Tibial nerve (tissue), 4 donors: ENCODE measurements at regions not wholly inside any gene's neighbourhood (a gene's known extent, or its start where the extent isn't known, plus 50 kb on each side); places are given as distances from the start of the nearest gene placed in this dataset.

ENCODE experiments used
- DNase-seq, 2 donors: peaks; one replicate each; pipeline ENCODE4 v3.0.0-alpha.2; 2019; ENCODE audit warnings: low spot score in 2 of 2
- H3K27ac ChIP-seq, 4 donors: fragments of 200-600 bp; sonication (generic) in 3 of 4; one replicate each; pipeline ENCODE4 v1.5.1; 2017 to 2019; ENCODE audit warnings: mild to moderate bottlenecking in 1 of 4
- H3K27me3 ChIP-seq, 2 donors: fragments of 200-600 bp; sonication (generic) in 1 of 2; one replicate each; pipeline versions ENCODE4 v1.5.1 to v1.6.0; 2017 to 2019
- H3K36me3 ChIP-seq, 3 donors: fragments of 200-600 bp; sonication (generic); one replicate each; pipeline ENCODE4 v1.5.1; 2018 to 2019
- H3K4me1 ChIP-seq, 4 donors: fragments of 200-600 bp; sonication (generic) in 3 of 4; one replicate each; pipeline ENCODE4 v1.5.1; 2017 to 2019
- H3K4me3 ChIP-seq, 4 donors: fragments of 200-600 bp; sonication (generic) in 3 of 4; one replicate each; pipeline ENCODE4 v1.5.1; 2017 to 2019; ENCODE audit warnings: mild to moderate bottlenecking in 1 of 4, moderate library complexity in 1 of 4
- H3K9me3 ChIP-seq, 4 donors: fragments of 200-600 bp; sonication (generic) in 3 of 4; one replicate each; pipeline ENCODE4 v1.5.1; 2017 to 2019
- CTCF ChIP-seq, 5 experiments: fragments of 200-600 bp in 3 of 5; fragments of 450-650 bp in 2 of 5; sonication (generic) in 3 of 5; IDR thresholded peaks; one replicate each; pipeline ENCODE4 v1.5.1; 2016 to 2019; ENCODE audit warnings: antibody characterized with exemption in 5 of 5, mild to moderate bottlenecking in 3 of 5, moderate library complexity in 2 of 5
- EP300 ChIP-seq, 2 donors: sonication (generic); formaldehyde crosslinking; IDR thresholded peaks; one replicate each; pipeline ENCODE4 v1.6.1; 2017; ENCODE audit warnings: antibody characterized with exemption in 2 of 2, mild to moderate bottlenecking in 1 of 2
- POLR2A ChIP-seq, 2 donors: fragments of 450-650 bp; IDR thresholded peaks; one replicate each; pipeline ENCODE4 v1.6.1; 2017; ENCODE audit warnings: antibody characterized with exemption in 2 of 2, mild to moderate bottlenecking in 2 of 2, moderate library complexity in 2 of 2
- WGBS, 2 donors: methylation state at CpG; one replicate each; pipeline ENCODE4 v1.1.5; 2018; 5-methylcytosine and 5-hydroxymethylcytosine counted together

DNA sequence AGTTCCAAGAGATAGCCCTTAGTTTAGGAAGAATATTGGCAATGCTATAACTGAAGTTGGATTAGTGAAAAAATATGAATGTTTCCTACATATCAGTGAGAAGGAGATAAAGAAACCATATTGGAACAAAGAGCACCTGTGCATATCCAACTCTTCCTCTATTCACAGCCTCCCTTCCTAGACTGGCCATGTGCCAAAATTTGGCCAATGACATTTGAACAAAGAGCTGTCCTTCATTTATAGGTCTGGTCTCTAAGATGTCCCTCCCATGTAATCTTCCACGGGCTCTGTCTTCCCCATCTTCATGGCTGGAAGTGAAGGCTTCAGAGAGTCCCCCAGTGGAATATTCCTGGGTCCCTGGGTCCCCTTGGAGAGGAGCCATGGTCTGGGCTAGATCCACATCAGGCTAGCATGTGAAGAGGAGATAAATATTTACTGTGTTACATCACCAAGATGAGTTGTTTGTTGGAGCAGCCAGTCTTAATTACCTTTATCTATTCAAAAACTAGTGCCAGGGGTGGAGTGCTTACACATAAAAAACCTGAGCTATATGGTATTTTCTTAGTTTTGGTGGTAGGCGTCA is 190.0 kb upstream of the S1PR3 start:
- DNase-seq = no peak
- Histone ChIP-seq H3K9me3 (no peaks in the 10 kb centered on the region), H3K27me3 (no peaks in the 10 kb centered on the region), H3K27ac (no peak overlapping the region), H3K4me1 (no peaks in the 10 kb centered on the region), H3K4me3 (no peak overlapping the region), H3K36me3 (no peaks in the 10 kb centered on the region)
- 83 to 89% methylated on average over 2 of the region's 2 CpGs for WGBS, 2 donors
- TF ChIP-seq EP300 (IDR thresholded peaks at IDR 0.05) (no peak), CTCF (IDR thresholded peaks at IDR 0.05) (no peak), POLR2A (IDR thresholded peaks at IDR 0.05) (no peak)

GRCh38 chr9:88802533-88802932 is 188.7 kb upstream of the S1PR3 start:
- no peaks in the 10 kb centered on the region for H3K36me3 ChIP-seq
- H3K9me3 ChIP-seq = no peaks in the 10 kb centered on the region
- TF ChIP-seq POLR2A (IDR thresholded peaks at IDR 0.05) = no peak
- TF ChIP-seq EP300 (IDR thresholded peaks at IDR 0.05) = no peak
- no peak for TF ChIP-seq CTCF (IDR thresholded peaks at IDR 0.05)
- WGBS, 2 donors = 95 to 97% methylated on average over 5 of the region's 5 CpGs
- no peak overlapping the region for H3K4me3 ChIP-seq
- H3K27ac ChIP-seq = no peak overlapping the region
- DNase-seq = no peak
- H3K27me3 ChIP-seq = no peaks in the 10 kb centered on the region
- H3K4me1 ChIP-seq = no peaks in the 10 kb centered on the region

GRCh38 chr9:88803546-88804253 is 187.6 kb upstream of the S1PR3 start:
- TF ChIP-seq CTCF (IDR thresholded peaks at IDR 0.05) (no peak), POLR2A (IDR thresholded peaks at IDR 0.05) (no peak), EP300 (IDR thresholded peaks at IDR 0.05) (no peak)
- Histone ChIP-seq H3K27ac (no peak overlapping the region), H3K36me3 (no peaks in the 10 kb centered on the region), H3K4me3 (no peak overlapping the region), H3K4me1 (no peaks in the 10 kb centered on the region), H3K9me3 (no peaks in the 10 kb centered on the region), H3K27me3 (no peaks in the 10 kb centered on the region)
- DNase-seq = no peak
- WGBS, 2 donors = 71 to 73% methylated on average over 4 of the region's 4 CpGs

- no peak overlapping the region for H3K4me3 ChIP-seq
- TF ChIP-seq EP300 (IDR thresholded peaks at IDR 0.05) (no peak), CTCF (IDR thresholded peaks at IDR 0.05) (no peak)
- DNase-seq = no peak
- H3K36me3 ChIP-seq = no peaks in the 10 kb centered on the region
- H3K9me3 ChIP-seq = no peaks in the 10 kb centered on the region
- WGBS, 2 donors = 79 to 88% methylated on average over 2 of the region's 2 CpGs
- no peaks in the 10 kb centered on the region for H3K27me3 ChIP-seq
- H3K27ac ChIP-seq = no peak overlapping the region
- H3K4me1 ChIP-seq = peaks cover 0 to 1% (median 0%) of the 10 kb centered on the region in 4 donors
These were observed 187.0 kb upstream of the S1PR3 start for GRCh38 chr9:88804254-88804596.

GRCh38 chr9:88805217-88805943 is 185.9 kb upstream of the S1PR3 start:
- Histone ChIP-seq H3K9me3 (no peaks in the 10 kb centered on the region), H3K27ac (no peak overlapping the region), H3K4me1 (peaks cover 0 to 6% (median 0%) of the 10 kb centered on the region in 4 donors), H3K4me3 (no peak overlapping the region), H3K36me3 (no peaks in the 10 kb centered on the region), H3K27me3 (no peaks in the 10 kb centered on the region)
- DNase-seq = no peak
- TF ChIP-seq EP300 (IDR thresholded peaks at IDR 0.05) (no peak), CTCF (IDR thresholded peaks at IDR 0.05) (no peak), POLR2A (IDR thresholded peaks at IDR 0.05) (no peak)
- 81 to 91% methylated on average over 7 of the region's 7 CpGs for WGBS, 2 donors
